T-cell (primary cell): ENCODE measurements at regions not wholly inside any gene's neighbourhood (a gene's known extent, or its start where the extent isn't known, plus 50 kb on each side); places are given as distances from the start of the nearest gene placed in this dataset.
"Not testable (repeated sequence)": the region's sequence is repeated elsewhere in the genome, so short reads cannot be mapped to it uniquely, and the experiment has no call there.

Experiments
- ATAC-seq, 4 experiments: fragments of 200-7000 bp in 3 of 4; fragments of 150-1000 bp in 1 of 4; cut with Tn5 transposase; replicated peaks in 1 of 4; 1 replicate in 3 of 4; 2 replicates in 1 of 4; pipeline ENCODE4 v1.10.0; 2021; ENCODE audit warnings: moderate library complexity in 3 of 4, mild to moderate bottlenecking in 2 of 4, moderate number of reproducible peaks in 1 of 4
- CTCF ChIA-PET, 2 donors: fragments of 300-600 bp; sonication (Branson Sonifier 250); formaldehyde crosslinking; loops; one replicate each; lab custom pipeline; 2022; ENCODE audit warnings: antibody characterized with exemption in 2 of 2; lab: Charles Lee
- POLR2A ChIA-PET, 2 donors: fragments of 300-600 bp; sonication (Branson Sonifier 250); formaldehyde crosslinking; loops; one replicate each; lab custom pipeline; 2022; ENCODE audit warnings: antibody characterized with exemption in 2 of 2; lab: Charles Lee
- DNase-seq, 35 experiments: peaks; one replicate each; pipeline versions ENCODE4 v3.0.0 to v3.0.0-alpha.2; 2013 to 2023
- H3K27ac ChIP-seq: one replicate; pipeline ENCODE4 v1.5.1; 2013; ENCODE audit warnings: low read length
- H3K27me3 ChIP-seq, 2 experiments: replicated peaks in 1 of 2; 1 replicate in 1 of 2; 2 replicates in 1 of 2; pipeline versions ENCODE4 v1.6.1 to v1.7.0; 2013; ENCODE audit warnings: low read length in 1 of 2, mixed read lengths in 1 of 2; ENCODE audit not compliant: control insufficient read depth in 2 of 2, insufficient read depth in 2 of 2; ENCODE audit errors: extremely low read depth in 1 of 2
- H3K36me3 ChIP-seq, 2 donors: 1 replicate in 1 of 2; 2 replicates in 1 of 2; pipeline versions ENCODE4 v1.6.1 to v1.7.0; 2013; ENCODE audit warnings: low read length in 1 of 2; ENCODE audit not compliant: control insufficient read depth in 2 of 2, insufficient read depth in 1 of 2; ENCODE audit errors: extremely low read depth in 1 of 2
- H3K4me1 ChIP-seq, 2 experiments: 1 replicate in 1 of 2; 2 replicates in 1 of 2; pipeline versions ENCODE4 v1.6.1 to v1.7.0; 2013; ENCODE audit warnings: low read length in 2 of 2, mixed read lengths in 1 of 2; ENCODE audit not compliant: insufficient read depth in 2 of 2, control insufficient read depth in 1 of 2; ENCODE audit errors: extremely low read depth in 1 of 2
- H3K4me3 ChIP-seq, 2 donors: 1 replicate in 1 of 2; 2 replicates in 1 of 2; pipeline versions ENCODE4 v1.5.1 to v1.7.0; 2013; ENCODE audit warnings: mild to moderate bottlenecking in 2 of 2, low read length in 1 of 2, moderate library complexity in 1 of 2; ENCODE audit not compliant: control insufficient read depth in 1 of 2; ENCODE audit errors: extremely low read depth in 1 of 2
- H3K9me3 ChIP-seq: 2 replicates; pipeline ENCODE4 v1.7.0; 2013
- H3K27ac Mint-ChIP-seq, 2 donors: one replicate each; pipeline ENCODE4 v1.8.0; 2020 to 2021; ENCODE audit warnings: mild to moderate bottlenecking in 2 of 2, mixed read lengths in 2 of 2
- H3K27me3 Mint-ChIP-seq, 2 donors: one replicate each; pipeline ENCODE4 v1.8.0; 2021 to 2022; ENCODE audit warnings: mixed read lengths in 2 of 2
- H3K36me3 Mint-ChIP-seq: one replicate; pipeline ENCODE4 v1.8.0; 2021; ENCODE audit warnings: mixed read lengths
- H3K4me1 Mint-ChIP-seq, 3 donors: one replicate each; pipeline ENCODE4 v1.8.0; 2020 to 2022; ENCODE audit warnings: mixed read lengths in 3 of 3, mild to moderate bottlenecking in 1 of 3
- H3K4me3 Mint-ChIP-seq, 3 donors: one replicate each; pipeline ENCODE4 v1.8.0; 2020 to 2022; ENCODE audit warnings: mild to moderate bottlenecking in 3 of 3, mixed read lengths in 3 of 3, moderate library complexity in 3 of 3
- H3K9me3 Mint-ChIP-seq, 3 donors: one replicate each; pipeline ENCODE4 v1.8.0; 2020 to 2022; ENCODE audit warnings: mixed read lengths in 3 of 3
- WGBS: methylation state at CpG from one replicate; pipeline ENCODE4 v1.1.5; 2013; ENCODE audit warnings: missing lambda C conversion rate; ENCODE audit not compliant: insufficient coverage; 5-methylcytosine and 5-hydroxymethylcytosine counted together

GRCh38 chrX:51555836-51556235 lies 59.4 kb upstream of the NUDT11 start:
- H3K36me3 ChIP-seq, H3K27ac ChIP-seq, H3K4me1 ChIP-seq, H3K27ac Mint-ChIP-seq, H3K4me3 ChIP-seq, H3K9me3 Mint-ChIP-seq, H3K36me3 Mint-ChIP-seq, H3K9me3 ChIP-seq, H3K4me1 Mint-ChIP-seq, H3K4me3 Mint-ChIP-seq, ATAC-seq, POLR2A ChIA-PET, H3K27me3 ChIP-seq, CTCF ChIA-PET: not testable (repeated sequence)
- WGBS: no CpG with 5 or more reads among the region's 3 CpGs
- DNase-seq: peak in 1 of 35 experiments; percentile 0
- peaks cover 3 to 43% of the 10 kb centered on the region in 2 donors for H3K27me3 Mint-ChIP-seq
